Keratinocyte (primary cell): ENCODE measurements at regions not wholly inside any gene's neighbourhood (a gene's known extent, or its start where the extent isn't known, plus 50 kb on each side); places are given as distances from the start of the nearest gene placed in this dataset.

Experiments used
- CTCF ChIP-seq, 3 experiments: IDR thresholded peaks in 1 of 3; conservative IDR thresholded peaks in 1 of 3; optimal IDR thresholded peaks in 1 of 3; 2 replicates in 2 of 3; 3 replicates in 1 of 3; pipeline versions ENCODE3 to v1.5.1; 2011; ENCODE audit warnings: low read length in 3 of 3, mild to moderate bottlenecking in 3 of 3, moderate library complexity in 2 of 3, control low read depth in 1 of 3, inconsistent platforms in 1 of 3; ENCODE audit not compliant: insufficient read depth in 2 of 3; ENCODE audit errors: extremely low read depth in 1 of 3
- EZH2 ChIP-seq: IDR thresholded peaks from one replicate; pipeline ENCODE4 v1.6.1; 2012; ENCODE audit warnings: inconsistent platforms, mild to moderate bottlenecking, low read length, moderate library complexity

GRCh38 chr21:38729754-38730379, 75.9 kb upstream of the ETS2 start:
- TF ChIP-seq CTCF (optimal IDR thresholded peaks at IDR 0.05 in 1 of 3, IDR thresholded peaks at IDR 0.05 in 1 of 3, conservative IDR thresholded peaks at IDR 0.05 in 1 of 3; ENCODE audit: extremely low read depth in 1 of 3, insufficient read depth in 2 of 3, low read length in 3 of 3) (no peak), EZH2 (no peak)
